K562 (cell line): ENCODE measurements at regions not wholly inside any gene's neighbourhood (a gene's known extent, or its start where the extent isn't known, plus 50 kb on each side); places are given as distances from the start of the nearest gene placed in this dataset.

Source experiments
- BMI1 ChIP-seq: fragments of 150-350 bp; IDR thresholded peaks from 2 replicates; pipeline ENCODE4 v1.6.1; 2014; ENCODE audit warnings: low read length
- CCAR2 ChIP-seq: fragments of 200-400 bp; formaldehyde crosslinking; IDR thresholded peaks from 2 replicates; pipeline ENCODE4 v1.6.1; 2017; ENCODE audit warnings: mild to moderate bottlenecking, low read depth, low read length
- EZH2 ChIP-seq: IDR thresholded peaks from 2 replicates; pipeline ENCODE4 v1.6.1; 2012; ENCODE audit warnings: low read depth, mild to moderate bottlenecking, inconsistent platforms, low read length, borderline replicate concordance
- GTF2F1 ChIP-seq: IDR thresholded peaks from 2 replicates; pipeline ENCODE4 v1.6.1; 2011; ENCODE audit warnings: low read depth, low read length, improper control_type of control experiment
- NBN ChIP-seq: fragments of 450-650 bp; IDR thresholded peaks from 2 replicates; pipeline ENCODE4 v1.6.1; 2016; ENCODE audit warnings: low read depth, mild to moderate bottlenecking
- NR1H2 ChIP-seq: sonication (generic); formaldehyde crosslinking; IDR thresholded peaks from 2 replicates; pipeline ENCODE4 v1.4.0; 2020; ENCODE audit warnings: mild to moderate bottlenecking, missing genetic modification reagents
- SMAD4 ChIP-seq: fragments of 250-450 bp; sonication (Bioruptor Pico); conservative IDR thresholded peaks from 2 replicates; pipeline ENCODE4 v1.8.0; 2021; ENCODE audit warnings: inconsistent platforms, mild to moderate bottlenecking, moderate library complexity
- TAF1 ChIP-seq: IDR thresholded peaks from 2 replicates; pipeline ENCODE4 v1.6.1; 2011; ENCODE audit warnings: mild to moderate bottlenecking, low read length, moderate library complexity; ENCODE audit not compliant: insufficient read depth, control insufficient read depth, severe bottlenecking; ENCODE audit errors: extremely low read depth
- TEAD4 ChIP-seq, 2 experiments: sonication (generic) in 1 of 2; formaldehyde crosslinking in 1 of 2; IDR thresholded peaks; 2 replicates each; pipeline versions ENCODE4 v1.6.1 to v1.8.0; 2012 to 2022; ENCODE audit warnings: borderline replicate concordance in 1 of 2, inconsistent platforms in 1 of 2, low read length in 1 of 2, mild to moderate bottlenecking in 1 of 2, missing genetic modification reagents in 1 of 2
- TF ChIP-seq, protein P1 (sequence below), 3 experiments: IDR thresholded peaks in 2 of 3; conservative IDR thresholded peaks in 1 of 3; 2 replicates each; pipeline ENCODE4 v1.5.1; 2011 to 2012; ENCODE audit warnings: low read length in 3 of 3, mild to moderate bottlenecking in 3 of 3, control low read depth in 2 of 3, improper control_type of control experiment in 1 of 3, inconsistent platforms in 1 of 3, low read depth in 1 of 3, mixed read lengths in 1 of 3, moderate library complexity in 1 of 3; ENCODE audit not compliant: insufficient read depth in 2 of 3

DNA sequence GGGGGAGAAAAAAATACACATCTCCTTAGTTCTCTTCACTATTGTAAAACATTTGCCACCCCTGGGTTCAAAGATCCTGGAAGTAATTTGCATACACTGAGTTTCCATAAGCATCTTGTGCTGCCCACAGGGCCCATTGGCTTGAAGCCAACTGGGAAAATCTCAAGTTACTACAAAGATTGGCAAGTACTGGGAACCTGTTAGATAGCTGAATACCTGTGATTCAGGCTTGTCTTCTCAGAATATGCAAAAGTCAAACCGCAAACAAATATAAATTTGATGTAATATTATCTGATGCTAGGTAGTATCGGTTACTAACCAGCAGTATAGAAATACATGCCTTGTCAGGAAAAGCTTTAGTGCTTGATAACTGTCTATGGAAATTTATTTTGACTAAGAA lies 156.9 kb upstream of the FST start:
- TF ChIP-seq NR1H2, result no peak
- TF ChIP-seq, protein P1, sequence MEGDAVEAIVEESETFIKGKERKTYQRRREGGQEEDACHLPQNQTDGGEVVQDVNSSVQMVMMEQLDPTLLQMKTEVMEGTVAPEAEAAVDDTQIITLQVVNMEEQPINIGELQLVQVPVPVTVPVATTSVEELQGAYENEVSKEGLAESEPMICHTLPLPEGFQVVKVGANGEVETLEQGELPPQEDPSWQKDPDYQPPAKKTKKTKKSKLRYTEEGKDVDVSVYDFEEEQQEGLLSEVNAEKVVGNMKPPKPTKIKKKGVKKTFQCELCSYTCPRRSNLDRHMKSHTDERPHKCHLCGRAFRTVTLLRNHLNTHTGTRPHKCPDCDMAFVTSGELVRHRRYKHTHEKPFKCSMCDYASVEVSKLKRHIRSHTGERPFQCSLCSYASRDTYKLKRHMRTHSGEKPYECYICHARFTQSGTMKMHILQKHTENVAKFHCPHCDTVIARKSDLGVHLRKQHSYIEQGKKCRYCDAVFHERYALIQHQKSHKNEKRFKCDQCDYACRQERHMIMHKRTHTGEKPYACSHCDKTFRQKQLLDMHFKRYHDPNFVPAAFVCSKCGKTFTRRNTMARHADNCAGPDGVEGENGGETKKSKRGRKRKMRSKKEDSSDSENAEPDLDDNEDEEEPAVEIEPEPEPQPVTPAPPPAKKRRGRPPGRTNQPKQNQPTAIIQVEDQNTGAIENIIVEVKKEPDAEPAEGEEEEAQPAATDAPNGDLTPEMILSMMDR (IDR thresholded peaks at IDR 0.05 in 2 of 3, conservative IDR thresholded peaks at IDR 0.05 in 1 of 3; ENCODE audit: insufficient read depth in 2 of 3, low read depth in 1 of 3, low read length in 3 of 3), result no peak
- TF ChIP-seq CCAR2, result no peak
- TF ChIP-seq EZH2, result no peak
- no peak for TF ChIP-seq SMAD4 (CRISPR knock-in tag)
- TF ChIP-seq TEAD4 (IDR thresholded peaks at IDR 0.05; ENCODE audit: low read length), result no peak
- TF ChIP-seq TEAD4 (CRISPR knock-in tag; IDR thresholded peaks at IDR 0.05; ENCODE audit: borderline replicate concordance), result no peak
- TF ChIP-seq GTF2F1, result no peak
- no peak for TF ChIP-seq BMI1
- TF ChIP-seq TAF1, result no peak
- TF ChIP-seq NBN, result no peak
